Ovary (tissue), 7 donors: ENCODE measurements at regions not wholly inside any gene's neighbourhood (a gene's known extent, or its start where the extent isn't known, plus 50 kb on each side); places are given as distances from the start of the nearest gene placed in this dataset.
A peak's percentile ranks its signal among the peaks of the same experiment; 100 is the strongest.

Source experiments
- DNase-seq, 5 donors: peaks; one replicate each; pipeline ENCODE4 v3.0.0-alpha.2; 2019 to 2020
- H3K27ac ChIP-seq, 2 donors: fragments of 200-600 bp; one replicate each; pipeline versions ENCODE4 v1.5.1 to v1.8.0; 2019 to 2022
- H3K27me3 ChIP-seq: fragments of 200-600 bp; one replicate; pipeline ENCODE4 v1.8.0; 2022
- H3K36me3 ChIP-seq: fragments of 200-600 bp; sonication (generic); one replicate; pipeline ENCODE4 v1.5.1; 2019
- H3K4me1 ChIP-seq: one replicate; pipeline ENCODE4 v1.8.1; 2013; ENCODE audit warnings: mild to moderate bottlenecking, moderate library complexity; ENCODE audit not compliant: insufficient read depth
- H3K4me3 ChIP-seq: fragments of 200-600 bp; sonication (generic); one replicate; pipeline ENCODE4 v1.5.1; 2017
- H3K9me3 ChIP-seq, 2 donors: fragments of 200-600 bp in 1 of 2; sonication (generic) in 1 of 2; one replicate each; pipeline versions ENCODE4 v1.5.1 to v1.8.1; 2013 to 2019; ENCODE audit warnings: mild to moderate bottlenecking in 1 of 2, moderate library complexity in 1 of 2
- EP300 ChIP-seq: sonication (generic); formaldehyde crosslinking; IDR thresholded peaks from one replicate; pipeline ENCODE4 v1.6.1; 2017; ENCODE audit warnings: antibody characterized with exemption
- POLR2A ChIP-seq: fragments of 450-650 bp; IDR thresholded peaks from one replicate; pipeline ENCODE4 v1.6.1; 2017; ENCODE audit warnings: antibody characterized with exemption, mild to moderate bottlenecking, moderate library complexity
- WGBS, 3 donors: extraction: QIAGEN DNeasy Blood & Tissue Kit in 1 of 3; methylation state at CpG; one replicate each; pipeline versions ENCODE4 v1.1.5 to v1.1.7; 2013 to 2017; 5-methylcytosine and 5-hydroxymethylcytosine counted together
- intact Hi-C, 4 donors: fragments of 100-400 bp; cut with DNase I; formaldehyde crosslinking; loops; one replicate each; pipeline versions ENCODE4 v1.11.0 to v1.15.1; 2022 to 2023
- TF ChIP-seq, protein P1 (sequence below), 3 donors: fragments of 450-650 bp in 2 of 3; fragments of 200-600 bp in 1 of 3; IDR thresholded peaks; one replicate each; pipeline versions ENCODE4 v1.5.1 to v1.8.0; 2016 to 2022; ENCODE audit warnings: antibody characterized with exemption in 3 of 3, mild to moderate bottlenecking in 1 of 3
- donor health status: DM: no; HTN: no; CAD: no; lungs with moderate emphysema.
- donor health status: DM: no; HTN: no; CAD: no.
- donor health status: Bipolar disorder and iron deficiency.
- donor health status: DM: no; HTN: no; CAD: no.
- donor health status: DM: yes; HTN: yes; CAD: no.

DNA sequence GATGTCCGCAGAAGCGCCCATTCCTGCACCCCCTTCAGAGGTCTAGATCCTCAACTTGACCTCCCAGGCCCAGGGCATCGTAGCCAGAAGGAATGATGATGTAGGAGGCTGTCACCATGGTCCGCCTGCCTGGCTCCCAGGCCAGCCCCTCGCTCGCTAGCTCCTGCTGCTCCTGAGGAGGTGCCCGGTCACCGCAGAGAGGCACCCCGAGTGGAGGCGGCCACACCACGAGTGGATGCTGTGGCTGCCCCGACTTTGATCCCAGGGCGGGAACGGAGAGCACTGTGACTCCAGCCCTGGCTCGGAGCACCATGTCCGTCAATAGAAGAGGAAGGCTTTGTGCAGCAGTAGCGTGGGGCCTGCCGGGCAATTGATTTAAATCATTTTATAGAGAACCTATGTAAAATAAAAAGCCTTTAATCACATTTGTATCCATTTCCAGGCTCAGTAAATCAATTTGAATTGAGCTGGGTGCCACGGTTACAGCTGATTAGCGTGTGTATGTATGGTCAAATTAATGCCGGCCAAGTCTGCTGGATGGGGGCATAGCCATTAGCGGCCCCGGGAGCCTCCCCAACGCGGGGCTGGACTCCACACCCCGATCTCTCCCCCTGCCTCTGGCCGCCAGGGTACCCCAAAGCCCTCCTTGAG, 122.6 kb upstream of the GSE1 start:
- Histone ChIP-seq H3K27ac (no peak overlapping the region), H3K27me3 (no peaks in the 10 kb centered on the region), H3K4me3 (no peak overlapping the region), H3K9me3 (no peaks in the 10 kb centered on the region), H3K36me3 (no peaks in the 10 kb centered on the region), H3K4me1 (peaks cover 13% of the 10 kb centered on the region)
- intact Hi-C loops: loop anchor here in 1 of 4 donors (5.0 kb wide), 1 partner anchor 73 kb away; no protein-coding TSS in a partner anchor
- WGBS, 3 donors: 88 to 89% (median 89%) methylated on average over 27 of the region's 27 CpGs
- TF ChIP-seq, protein P1, sequence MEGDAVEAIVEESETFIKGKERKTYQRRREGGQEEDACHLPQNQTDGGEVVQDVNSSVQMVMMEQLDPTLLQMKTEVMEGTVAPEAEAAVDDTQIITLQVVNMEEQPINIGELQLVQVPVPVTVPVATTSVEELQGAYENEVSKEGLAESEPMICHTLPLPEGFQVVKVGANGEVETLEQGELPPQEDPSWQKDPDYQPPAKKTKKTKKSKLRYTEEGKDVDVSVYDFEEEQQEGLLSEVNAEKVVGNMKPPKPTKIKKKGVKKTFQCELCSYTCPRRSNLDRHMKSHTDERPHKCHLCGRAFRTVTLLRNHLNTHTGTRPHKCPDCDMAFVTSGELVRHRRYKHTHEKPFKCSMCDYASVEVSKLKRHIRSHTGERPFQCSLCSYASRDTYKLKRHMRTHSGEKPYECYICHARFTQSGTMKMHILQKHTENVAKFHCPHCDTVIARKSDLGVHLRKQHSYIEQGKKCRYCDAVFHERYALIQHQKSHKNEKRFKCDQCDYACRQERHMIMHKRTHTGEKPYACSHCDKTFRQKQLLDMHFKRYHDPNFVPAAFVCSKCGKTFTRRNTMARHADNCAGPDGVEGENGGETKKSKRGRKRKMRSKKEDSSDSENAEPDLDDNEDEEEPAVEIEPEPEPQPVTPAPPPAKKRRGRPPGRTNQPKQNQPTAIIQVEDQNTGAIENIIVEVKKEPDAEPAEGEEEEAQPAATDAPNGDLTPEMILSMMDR (IDR thresholded peaks at IDR 0.05): no peak
- no peak for TF ChIP-seq EP300
- no peak for TF ChIP-seq POLR2A
- no peak for DNase-seq

DNA sequence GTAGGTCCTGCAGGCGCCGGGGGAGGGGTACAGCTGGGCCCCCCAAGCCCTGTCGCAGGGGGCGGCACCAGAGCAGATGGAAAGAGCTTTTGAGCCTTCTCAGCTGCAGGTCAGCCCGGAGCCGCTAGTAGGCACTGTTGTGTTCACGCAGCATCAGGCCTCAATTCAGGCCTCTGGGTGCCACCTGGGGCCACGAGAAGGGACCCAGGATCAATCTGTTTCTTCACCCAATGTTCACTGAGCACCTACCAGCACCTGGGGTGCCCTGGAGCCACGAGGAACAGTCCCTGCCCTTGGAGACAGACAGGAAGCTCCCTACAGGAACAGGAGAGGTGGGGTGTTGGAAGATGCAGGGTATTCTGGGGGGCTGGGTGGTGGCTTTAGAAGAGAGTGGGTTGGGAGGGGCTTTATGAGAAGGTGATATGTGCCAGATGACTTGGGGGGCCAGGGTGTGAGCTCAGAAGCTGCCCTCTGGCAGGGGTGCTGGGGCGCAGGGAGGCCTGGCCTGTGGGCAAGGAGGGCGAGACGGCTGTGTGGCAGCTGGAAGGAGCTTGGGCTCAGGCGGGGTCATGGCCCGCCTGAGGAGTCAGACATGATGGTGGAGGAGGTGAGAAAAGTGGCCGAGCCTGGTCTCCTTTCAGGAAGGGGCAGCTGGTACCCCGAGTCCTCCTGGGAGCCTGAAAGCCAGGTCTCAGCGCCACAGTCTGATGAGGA, 121.9 kb upstream of the GSE1 start:
- TF ChIP-seq POLR2A (no peak), EP300 (no peak)
- TF ChIP-seq, protein P1 (IDR thresholded peaks at IDR 0.05): no peak
- H3K36me3 ChIP-seq: no peaks in the 10 kb centered on the region
- intact Hi-C loops: loop anchor here in 1 of 4 donors (5.0 kb wide), 1 partner anchor 74 kb away; no protein-coding TSS in a partner anchor
- peaks cover 13% of the 10 kb centered on the region for H3K4me1 ChIP-seq
- H3K27me3 ChIP-seq: no peaks in the 10 kb centered on the region
- H3K27ac ChIP-seq: no peak overlapping the region
- no peak for DNase-seq
- no peaks in the 10 kb centered on the region for H3K9me3 ChIP-seq
- 82 to 87% (median 83%) methylated on average over 17 of the region's 17 CpGs for WGBS, 3 donors
- H3K4me3 ChIP-seq: no peak overlapping the region

DNA sequence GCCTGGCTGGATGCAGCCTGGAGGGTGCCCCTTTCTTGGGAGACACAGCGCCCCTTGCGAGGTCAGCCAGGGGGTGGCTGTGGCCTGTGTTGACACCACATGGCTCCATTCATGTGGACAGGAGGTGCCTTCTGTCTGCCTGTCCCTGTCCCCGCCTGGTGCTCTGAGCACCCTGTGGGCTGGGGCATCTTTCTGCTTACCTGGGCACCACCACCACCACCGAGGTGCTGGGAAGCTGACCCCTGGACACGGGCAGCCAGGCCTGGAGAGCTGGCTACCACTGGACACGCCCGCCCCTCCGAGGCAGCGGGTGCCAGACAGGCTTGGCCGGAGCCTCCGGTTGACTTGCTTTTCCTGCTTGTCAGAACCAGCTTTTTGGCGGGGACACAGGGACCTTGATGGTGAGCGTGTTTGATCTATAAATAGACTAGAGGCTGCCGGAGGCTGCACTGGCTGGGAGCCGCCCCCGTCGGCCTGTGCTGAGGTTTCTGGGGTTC, 121.3 kb upstream of the GSE1 start:
- Histone ChIP-seq H3K36me3 (no peaks in the 10 kb centered on the region), H3K27me3 (no peaks in the 10 kb centered on the region), H3K4me1 (peaks cover 13% of the 10 kb centered on the region), H3K4me3 (no peak overlapping the region), H3K27ac (no peak overlapping the region), H3K9me3 (no peaks in the 10 kb centered on the region)
- 19 to 26% (median 22%) methylated on average over 17 of the region's 17 CpGs for WGBS, 3 donors
- DNase-seq: peak; percentile 78 to 89 (median 82)
- no peak for TF ChIP-seq EP300
- TF ChIP-seq, protein P1 (IDR thresholded peaks at IDR 0.05): no peak
- no peak for TF ChIP-seq POLR2A
- intact Hi-C loops: loop anchor here in 1 of 4 donors (5.0 kb wide), 1 partner anchor 75 kb away; no protein-coding TSS in a partner anchor

DNA sequence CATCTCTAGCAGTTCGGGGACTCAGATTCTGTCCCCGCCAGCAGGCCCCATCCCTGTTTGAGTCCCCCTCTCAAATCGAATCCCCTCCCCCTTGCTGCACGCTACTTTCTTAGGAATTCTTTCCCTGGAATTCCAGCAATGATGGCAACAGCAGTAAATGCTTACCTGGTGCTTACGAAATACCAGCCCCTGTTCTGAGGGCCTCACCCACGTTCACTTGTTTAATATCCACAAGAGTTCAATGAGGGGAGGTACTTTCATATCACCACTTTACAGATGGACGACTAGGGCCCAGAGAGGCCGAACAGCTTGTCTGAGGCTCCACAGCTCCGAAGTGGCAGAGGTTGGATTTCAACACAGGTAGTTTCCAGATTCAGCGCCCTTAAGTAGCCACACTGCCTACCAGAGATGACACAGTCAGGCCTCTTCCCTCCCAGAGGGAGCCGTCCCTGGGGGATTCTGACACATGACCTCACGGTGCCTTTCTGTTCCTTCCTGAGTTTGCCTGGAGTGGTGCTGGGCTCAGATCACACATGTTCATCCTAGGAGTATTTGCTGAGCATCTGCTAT, 120.7 kb upstream of the GSE1 start:
- 55 to 62% (median 57%) methylated on average over 12 of the region's 12 CpGs for WGBS, 3 donors
- DNase-seq: no peak
- Histone ChIP-seq H3K4me1 (peaks cover 13% of the 10 kb centered on the region), H3K36me3 (no peaks in the 10 kb centered on the region), H3K4me3 (no peak overlapping the region), H3K27me3 (no peaks in the 10 kb centered on the region), H3K9me3 (no peaks in the 10 kb centered on the region), H3K27ac (no peak overlapping the region)
- TF ChIP-seq POLR2A (no peak), EP300 (no peak)
- TF ChIP-seq, protein P1 (IDR thresholded peaks at IDR 0.05): no peak
- intact Hi-C loops: loop anchor here in 1 of 4 donors (5.0 kb wide), 1 partner anchor 75 kb away; no protein-coding TSS in a partner anchor
